NCI-H128 (cell line): ENCODE measurements at regions not wholly inside any gene's neighbourhood (a gene's known extent, or its start where the extent isn't known, plus 50 kb on each side); places are given as distances from the start of the nearest gene placed in this dataset.

Experiments used
- DNase-seq: peaks from one replicate; lab custom pipeline; 2025; ENCODE audit not compliant: unreplicated experiment; lab: John Stamatoyannopoulos, UW

GRCh38 chr4:14496969-14497368, 505.3 kb upstream of the CPEB2 start:
- DNase-seq, result no peak

- no peak for DNase-seq
Measured at GRCh38 chr4:14504162-14504561, 498.1 kb upstream of the CPEB2 start.

- DNase-seq, result no peak
Measured at GRCh38 chr4:14513471-14513870, 488.8 kb upstream of the CPEB2 start.

GRCh38 chr4:14515556-14515955, 486.7 kb upstream of the CPEB2 start:
- DNase-seq, result no peak

- no peak for DNase-seq
Measured at GRCh38 chr4:14518136-14518535, 484.1 kb upstream of the CPEB2 start.

- no peak for DNase-seq
Measured at GRCh38 chr4:14520171-14520570, 482.1 kb upstream of the CPEB2 start.

- DNase-seq, result no peak
Measured at GRCh38 chr4:14524276-14524675, 478.0 kb upstream of the CPEB2 start.

GRCh38 chr4:14528918-14529317, 473.4 kb upstream of the CPEB2 start:
- no peak for DNase-seq

GRCh38 chr4:14529653-14530052, 472.6 kb upstream of the CPEB2 start:
- no peak for DNase-seq

- DNase-seq, result no peak
Measured at GRCh38 chr4:14532436-14532835, 469.8 kb upstream of the CPEB2 start.

- no peak for DNase-seq
Measured at GRCh38 chr4:14539246-14539645, 463.0 kb upstream of the CPEB2 start.

- DNase-seq, result no peak
Measured at GRCh38 chr4:14545163-14545562, 457.1 kb upstream of the CPEB2 start.

GRCh38 chr4:14545807-14546206, 456.5 kb upstream of the CPEB2 start:
- DNase-seq, result no peak

GRCh38 chr4:14552119-14552518, 450.2 kb upstream of the CPEB2 start:
- no peak for DNase-seq

GRCh38 chr4:14559646-14560045, 442.6 kb upstream of the CPEB2 start:
- no peak for DNase-seq

- no peak for DNase-seq
Measured at GRCh38 chr4:14560577-14560976, 441.7 kb upstream of the CPEB2 start.

GRCh38 chr4:14562901-14563300, 439.4 kb upstream of the CPEB2 start:
- DNase-seq, result no peak

GRCh38 chr4:14564281-14564680, 438.0 kb upstream of the CPEB2 start:
- no peak for DNase-seq

GRCh38 chr4:14566518-14566917, 435.8 kb upstream of the CPEB2 start:
- no peak for DNase-seq

- no peak for DNase-seq
Measured at GRCh38 chr4:14568351-14568750, 433.9 kb upstream of the CPEB2 start.

GRCh38 chr4:14575289-14575688, 427.0 kb upstream of the CPEB2 start:
- DNase-seq, result no peak

GRCh38 chr4:14575919-14576318, 426.4 kb upstream of the CPEB2 start:
- DNase-seq, result no peak

GRCh38 chr4:14580061-14580460, 422.2 kb upstream of the CPEB2 start:
- no peak for DNase-seq

GRCh38 chr4:14581741-14582140, 420.5 kb upstream of the CPEB2 start:
- DNase-seq, result no peak
